DND-41 (cell line): ENCODE measurements at regions not wholly inside any gene's neighbourhood (a gene's known extent, or its start where the extent isn't known, plus 50 kb on each side); places are given as distances from the start of the nearest gene placed in this dataset.

Experiments
- EZH2 ChIP-seq: IDR thresholded peaks from 3 replicates; pipeline ENCODE4 v1.6.1; 2012; ENCODE audit warnings: borderline replicate concordance, low read depth, mild to moderate bottlenecking, moderate library complexity, low read length, inconsistent platforms; ENCODE audit not compliant: severe bottlenecking
- TF ChIP-seq, protein P1 (sequence below): IDR thresholded peaks from 2 replicates; pipeline ENCODE4 v1.5.1; 2012; ENCODE audit warnings: borderline replicate concordance, low read length, moderate library complexity, mild to moderate bottlenecking; ENCODE audit not compliant: poor library complexity, severe bottlenecking; ENCODE audit errors: extremely low read depth

- TF ChIP-seq, protein P1, sequence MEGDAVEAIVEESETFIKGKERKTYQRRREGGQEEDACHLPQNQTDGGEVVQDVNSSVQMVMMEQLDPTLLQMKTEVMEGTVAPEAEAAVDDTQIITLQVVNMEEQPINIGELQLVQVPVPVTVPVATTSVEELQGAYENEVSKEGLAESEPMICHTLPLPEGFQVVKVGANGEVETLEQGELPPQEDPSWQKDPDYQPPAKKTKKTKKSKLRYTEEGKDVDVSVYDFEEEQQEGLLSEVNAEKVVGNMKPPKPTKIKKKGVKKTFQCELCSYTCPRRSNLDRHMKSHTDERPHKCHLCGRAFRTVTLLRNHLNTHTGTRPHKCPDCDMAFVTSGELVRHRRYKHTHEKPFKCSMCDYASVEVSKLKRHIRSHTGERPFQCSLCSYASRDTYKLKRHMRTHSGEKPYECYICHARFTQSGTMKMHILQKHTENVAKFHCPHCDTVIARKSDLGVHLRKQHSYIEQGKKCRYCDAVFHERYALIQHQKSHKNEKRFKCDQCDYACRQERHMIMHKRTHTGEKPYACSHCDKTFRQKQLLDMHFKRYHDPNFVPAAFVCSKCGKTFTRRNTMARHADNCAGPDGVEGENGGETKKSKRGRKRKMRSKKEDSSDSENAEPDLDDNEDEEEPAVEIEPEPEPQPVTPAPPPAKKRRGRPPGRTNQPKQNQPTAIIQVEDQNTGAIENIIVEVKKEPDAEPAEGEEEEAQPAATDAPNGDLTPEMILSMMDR, result no peak
- TF ChIP-seq EZH2, result no peak
These were observed 103.7 kb upstream of the SOD1 start for GRCh38 chr21:31555741-31556191.
